ENCODE measurements at regions not wholly inside any gene's neighbourhood (a gene's known extent, or its start where the extent isn't known, plus 50 kb on each side); places are given as distances from the start of the nearest gene placed in this dataset.

DNA sequence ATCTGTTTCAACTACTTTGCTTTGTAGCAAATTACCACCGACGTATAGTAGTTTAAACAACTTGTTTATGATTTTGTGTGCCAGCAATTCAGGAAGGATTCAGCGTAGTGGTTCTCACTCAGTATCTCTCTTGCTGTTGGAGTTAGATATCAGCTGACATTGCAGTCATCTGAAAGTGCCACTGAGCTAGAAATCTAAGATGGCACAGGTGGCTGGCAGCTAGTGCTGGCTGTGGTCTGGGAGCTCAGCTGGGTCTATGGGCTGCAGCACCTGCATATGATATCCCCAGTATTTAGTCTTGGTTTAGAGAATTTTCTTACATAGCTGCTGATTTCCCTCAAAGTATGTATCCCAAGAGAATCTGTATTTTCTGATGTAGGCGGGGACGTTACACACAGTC lies 235.6 kb downstream of the SCG2 start:
- Histone ChIP-seq H3K27me3 (ENCODE audit: control insufficient read depth in 2 of 2, insufficient read depth in 2 of 2, low read length in 2 of 2) (no peaks in the 10 kb centered on the region), H3K4me3 (ENCODE audit: low read length) (no peak overlapping the region), H3K9me3 (ENCODE audit: control insufficient read depth in 2 of 3, low read length in 3 of 3) (no peaks in the 10 kb centered on the region), H3K36me3 (ENCODE audit: control insufficient read depth in 2 of 3, insufficient read depth in 3 of 3, low read length in 3 of 3) (no peaks in the 10 kb centered on the region), H3K27ac (ENCODE audit: low read depth, low read length) (no peak overlapping the region), H3K4me1 (ENCODE audit: control insufficient read depth in 2 of 2, insufficient read depth in 2 of 2, low read length in 2 of 2) (no peaks in the 10 kb centered on the region)
- H3K36me3 Mint-ChIP-seq = no peaks in the 10 kb centered on the region
- ChIA-PET POLR2A (no interaction called here), CTCF (no interaction called here)
- no peaks in the 10 kb centered on the region for H3K4me1 Mint-ChIP-seq
- H3K27ac Mint-ChIP-seq = no peak overlapping the region
- H3K27me3 Mint-ChIP-seq = no peaks in the 10 kb centered on the region
- DNase-seq (no peak), ATAC-seq (no peak)
- H3K9me3 Mint-ChIP-seq = peaks cover 0 to 5% (median 0%) of the 10 kb centered on the region in 11 donors
- no peak overlapping the region for H3K4me3 Mint-ChIP-seq
- intact Hi-C loops (cut with micrococcal nuclease) = no loop called here

DNA sequence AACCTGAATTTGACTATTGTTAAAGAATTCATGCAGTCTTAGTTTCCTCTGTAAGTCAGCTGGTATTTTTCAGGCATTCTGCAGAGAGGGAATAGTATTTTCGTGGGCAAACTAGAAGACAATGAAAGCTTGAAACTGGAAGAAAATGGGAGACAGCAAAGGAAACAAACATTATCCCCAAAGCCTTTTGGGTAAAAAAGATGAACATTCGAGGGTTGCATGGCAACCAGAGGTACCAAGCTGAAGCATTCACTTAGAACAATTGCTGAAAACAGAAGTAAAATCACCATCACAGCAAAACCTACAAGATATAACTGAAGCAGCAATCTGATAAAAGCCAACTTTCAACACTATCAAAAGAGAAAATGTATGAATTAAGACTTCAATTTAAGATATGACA lies 233.7 kb downstream of the SCG2 start:
- ChIA-PET CTCF (no interaction called here), POLR2A (no interaction called here)
- no peaks in the 10 kb centered on the region for H3K4me1 ChIP-seq (ENCODE audit: control insufficient read depth in 2 of 2, insufficient read depth in 2 of 2, low read length in 2 of 2)
- no peaks in the 10 kb centered on the region for H3K9me3 ChIP-seq (ENCODE audit: control insufficient read depth in 2 of 3, low read length in 3 of 3)
- Mint-ChIP-seq H3K36me3 (no peaks in the 10 kb centered on the region), H3K4me1 (no peaks in the 10 kb centered on the region), H3K27ac (no peak overlapping the region), H3K9me3 (peaks cover 0 to 1% (median 0%) of the 10 kb centered on the region in 11 donors), H3K27me3 (no peaks in the 10 kb centered on the region), H3K4me3 (no peak overlapping the region)
- ATAC-seq = no peak
- DNase-seq = no peak
- H3K4me3 ChIP-seq (ENCODE audit: low read length) = no peak overlapping the region
- H3K27me3 ChIP-seq (ENCODE audit: control insufficient read depth in 2 of 2, insufficient read depth in 2 of 2, low read length in 2 of 2) = no peaks in the 10 kb centered on the region
- H3K27ac ChIP-seq (ENCODE audit: low read depth, low read length) = no peak overlapping the region
- H3K36me3 ChIP-seq (ENCODE audit: control insufficient read depth in 2 of 3, insufficient read depth in 3 of 3, low read length in 3 of 3) = no peaks in the 10 kb centered on the region
- intact Hi-C loops (cut with micrococcal nuclease) = no loop called here

- ATAC-seq (no peak), DNase-seq (no peak)
- no peaks in the 10 kb centered on the region for H3K4me1 Mint-ChIP-seq
- intact Hi-C loops (cut with micrococcal nuclease) = no loop called here
- Histone ChIP-seq H3K9me3 (ENCODE audit: control insufficient read depth in 2 of 3, low read length in 3 of 3) (no peaks in the 10 kb centered on the region), H3K27ac (ENCODE audit: low read depth, low read length) (no peak overlapping the region), H3K4me1 (ENCODE audit: control insufficient read depth in 2 of 2, insufficient read depth in 2 of 2, low read length in 2 of 2) (no peaks in the 10 kb centered on the region), H3K4me3 (ENCODE audit: low read length) (no peak overlapping the region), H3K36me3 (ENCODE audit: control insufficient read depth in 2 of 3, insufficient read depth in 3 of 3, low read length in 3 of 3) (no peaks in the 10 kb centered on the region), H3K27me3 (ENCODE audit: control insufficient read depth in 2 of 2, insufficient read depth in 2 of 2, low read length in 2 of 2) (no peaks in the 10 kb centered on the region)
- ChIA-PET CTCF (no interaction called here), POLR2A (no interaction called here)
- H3K4me3 Mint-ChIP-seq = no peak overlapping the region
- H3K9me3 Mint-ChIP-seq = peaks cover 0 to 1% (median 0%) of the 10 kb centered on the region in 11 donors
- no peaks in the 10 kb centered on the region for H3K36me3 Mint-ChIP-seq
- H3K27ac Mint-ChIP-seq = no peak overlapping the region
- no peaks in the 10 kb centered on the region for H3K27me3 Mint-ChIP-seq
Measured at GRCh38 chr2:223369889-223370288, 232.3 kb downstream of the SCG2 start.

DNA sequence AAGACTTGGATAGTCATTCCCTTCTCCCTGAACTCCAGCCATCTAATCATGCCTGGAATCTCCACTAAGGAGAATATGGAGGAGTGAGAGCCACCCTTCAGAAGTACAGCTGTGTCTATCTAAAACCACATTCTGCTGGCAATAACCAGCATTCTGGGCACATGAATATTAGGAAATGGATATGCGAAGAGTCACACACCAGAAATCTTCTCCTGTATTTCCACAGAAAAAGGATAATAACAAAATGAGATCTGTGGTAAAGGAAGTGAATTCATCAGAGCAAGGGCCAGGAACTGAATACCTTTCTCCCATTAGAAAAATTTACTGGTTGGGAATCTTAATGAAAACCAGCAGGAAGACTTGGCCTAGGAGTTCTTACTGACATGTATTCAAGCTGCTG lies 218.8 kb downstream of the SCG2 start:
- Histone ChIP-seq H3K27me3 (ENCODE audit: control insufficient read depth in 2 of 2, insufficient read depth in 2 of 2, low read length in 2 of 2) (no peaks in the 10 kb centered on the region), H3K27ac (ENCODE audit: low read depth, low read length) (no peak overlapping the region), H3K9me3 (ENCODE audit: control insufficient read depth in 2 of 3, low read length in 3 of 3) (no peaks in the 10 kb centered on the region), H3K36me3 (ENCODE audit: control insufficient read depth in 2 of 3, insufficient read depth in 3 of 3, low read length in 3 of 3) (no peaks in the 10 kb centered on the region), H3K4me1 (ENCODE audit: control insufficient read depth in 2 of 2, insufficient read depth in 2 of 2, low read length in 2 of 2) (no peaks in the 10 kb centered on the region), H3K4me3 (ENCODE audit: low read length) (no peak overlapping the region)
- no peak for ATAC-seq
- POLR2A ChIA-PET = no interaction called here
- no peak for DNase-seq
- Mint-ChIP-seq H3K27ac (no peak overlapping the region), H3K27me3 (no peaks in the 10 kb centered on the region), H3K9me3 (peaks cover 0 to 10% (median 0%) of the 10 kb centered on the region in 11 donors), H3K4me1 (no peaks in the 10 kb centered on the region), H3K36me3 (no peaks in the 10 kb centered on the region), H3K4me3 (no peak overlapping the region)
- CTCF ChIA-PET = no interaction called here
- intact Hi-C loops (cut with micrococcal nuclease) = no loop called here

DNA sequence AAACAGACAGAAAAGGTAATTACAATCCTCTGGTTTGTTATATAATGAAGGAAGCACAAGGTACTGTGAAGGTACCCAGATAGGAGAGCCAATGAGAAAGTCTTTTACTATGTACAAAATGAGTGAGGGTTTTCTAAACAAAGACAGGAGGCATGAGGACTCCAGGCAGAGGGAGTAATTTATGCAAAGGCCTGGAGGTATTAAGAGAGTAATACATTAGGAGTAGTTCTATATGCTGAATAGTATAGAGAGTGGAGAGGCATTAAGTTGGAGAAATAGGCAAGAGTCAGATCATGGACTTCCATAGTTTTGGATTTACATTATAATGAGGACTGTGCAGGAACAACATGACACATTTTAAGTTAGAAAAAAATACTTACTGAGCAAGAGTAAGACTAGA lies 216.0 kb downstream of the SCG2 start:
- H3K27ac ChIP-seq (ENCODE audit: low read depth, low read length) = no peak overlapping the region
- intact Hi-C loops (cut with micrococcal nuclease) = no loop called here
- Mint-ChIP-seq H3K36me3 (no peaks in the 10 kb centered on the region), H3K27me3 (no peaks in the 10 kb centered on the region), H3K4me1 (no peaks in the 10 kb centered on the region), H3K4me3 (no peak overlapping the region), H3K27ac (no peak overlapping the region), H3K9me3 (peaks cover 0 to 10% (median 1%) of the 10 kb centered on the region in 11 donors)
- no peak overlapping the region for H3K4me3 ChIP-seq (ENCODE audit: low read length)
- no peak for DNase-seq
- no peaks in the 10 kb centered on the region for H3K9me3 ChIP-seq (ENCODE audit: control insufficient read depth in 2 of 3, low read length in 3 of 3)
- no peaks in the 10 kb centered on the region for H3K36me3 ChIP-seq (ENCODE audit: control insufficient read depth in 2 of 3, insufficient read depth in 3 of 3, low read length in 3 of 3)
- H3K27me3 ChIP-seq (ENCODE audit: control insufficient read depth in 2 of 2, insufficient read depth in 2 of 2, low read length in 2 of 2) = no peaks in the 10 kb centered on the region
- ChIA-PET CTCF (no interaction called here), POLR2A (no interaction called here)
- no peaks in the 10 kb centered on the region for H3K4me1 ChIP-seq (ENCODE audit: control insufficient read depth in 2 of 2, insufficient read depth in 2 of 2, low read length in 2 of 2)
- no peak for ATAC-seq

DNA sequence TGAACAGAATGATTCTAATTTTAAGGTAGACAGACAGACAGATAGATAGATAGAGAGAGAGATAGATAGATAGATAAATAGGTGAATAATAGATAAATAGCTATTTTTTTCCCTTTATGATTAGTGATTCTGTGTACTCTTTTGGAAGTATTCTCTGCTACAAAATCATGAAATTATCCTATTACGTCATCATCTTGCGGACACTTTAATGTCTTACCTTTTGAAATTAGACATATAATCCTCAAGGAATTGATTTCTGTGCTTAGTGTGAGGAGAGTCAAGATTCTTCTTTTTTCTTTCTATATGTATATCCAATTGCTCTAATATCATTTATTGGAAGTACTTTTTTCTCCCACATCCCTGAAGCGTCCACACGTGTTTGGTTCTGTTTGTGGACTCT lies 215.2 kb downstream of the SCG2 start:
- Mint-ChIP-seq H3K9me3 (peaks cover 0 to 9% (median 1%) of the 10 kb centered on the region in 11 donors), H3K27ac (no peak overlapping the region), H3K36me3 (no peaks in the 10 kb centered on the region), H3K27me3 (no peaks in the 10 kb centered on the region), H3K4me1 (no peaks in the 10 kb centered on the region), H3K4me3 (no peak overlapping the region)
- ChIA-PET CTCF (no interaction called here), POLR2A (no interaction called here)
- Histone ChIP-seq H3K27me3 (ENCODE audit: control insufficient read depth in 2 of 2, insufficient read depth in 2 of 2, low read length in 2 of 2) (no peaks in the 10 kb centered on the region), H3K9me3 (ENCODE audit: control insufficient read depth in 2 of 3, low read length in 3 of 3) (no peaks in the 10 kb centered on the region), H3K27ac (ENCODE audit: low read depth, low read length) (no peak overlapping the region), H3K4me1 (ENCODE audit: control insufficient read depth in 2 of 2, insufficient read depth in 2 of 2, low read length in 2 of 2) (no peaks in the 10 kb centered on the region), H3K4me3 (ENCODE audit: low read length) (no peak overlapping the region), H3K36me3 (ENCODE audit: control insufficient read depth in 2 of 3, insufficient read depth in 3 of 3, low read length in 3 of 3) (no peaks in the 10 kb centered on the region)
- no peak for DNase-seq
- no peak for ATAC-seq
- intact Hi-C loops (cut with micrococcal nuclease) = no loop called here

DNA sequence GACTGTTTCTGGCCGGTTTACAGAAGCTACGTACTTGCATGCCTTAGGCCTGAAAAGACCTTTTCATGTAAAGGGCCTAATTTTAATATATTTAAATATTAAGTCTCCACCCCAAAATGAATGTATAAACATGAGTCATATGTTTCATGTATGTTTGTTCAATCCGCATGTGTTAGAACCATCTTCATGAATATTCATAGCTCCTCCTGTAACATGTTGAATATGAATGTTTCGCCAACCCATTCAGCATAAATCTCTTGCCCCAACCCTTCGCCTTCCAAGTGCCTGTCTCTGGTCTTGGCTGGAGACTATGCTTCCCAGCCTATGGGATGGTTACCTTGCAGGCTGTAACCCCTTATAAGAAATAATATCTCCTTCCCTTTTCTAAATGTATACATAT lies 212.5 kb downstream of the SCG2 start:
- intact Hi-C loops (cut with micrococcal nuclease) = no loop called here
- Histone ChIP-seq H3K9me3 (ENCODE audit: control insufficient read depth in 2 of 3, low read length in 3 of 3) (no peaks in the 10 kb centered on the region), H3K4me3 (ENCODE audit: low read length) (no peak overlapping the region), H3K4me1 (ENCODE audit: control insufficient read depth in 2 of 2, insufficient read depth in 2 of 2, low read length in 2 of 2) (no peaks in the 10 kb centered on the region), H3K27me3 (ENCODE audit: control insufficient read depth in 2 of 2, insufficient read depth in 2 of 2, low read length in 2 of 2) (no peaks in the 10 kb centered on the region), H3K27ac (ENCODE audit: low read depth, low read length) (no peak overlapping the region), H3K36me3 (ENCODE audit: control insufficient read depth in 2 of 3, insufficient read depth in 3 of 3, low read length in 3 of 3) (no peaks in the 10 kb centered on the region)
- CTCF ChIA-PET = no interaction called here
- no peak for DNase-seq
- no peak for ATAC-seq
- Mint-ChIP-seq H3K27ac (no peak overlapping the region), H3K36me3 (no peaks in the 10 kb centered on the region), H3K4me1 (no peaks in the 10 kb centered on the region), H3K27me3 (no peaks in the 10 kb centered on the region), H3K9me3 (peaks cover 0 to 12% (median 3%) of the 10 kb centered on the region in 11 donors), H3K4me3 (no peak overlapping the region)
- POLR2A ChIA-PET = no interaction called here

Data from naive thymus-derived CD4-positive, alpha-beta T cell (primary cell).